NCI-H524 (cell line): ENCODE measurements at regions not wholly inside any gene's neighbourhood (a gene's known extent, or its start where the extent isn't known, plus 50 kb on each side); places are given as distances from the start of the nearest gene placed in this dataset.
"Not testable (repeated sequence)": the region's sequence is repeated elsewhere in the genome, so short reads cannot be mapped to it uniquely, and the experiment has no call there.

Experiments
- DNase-seq, 2 experiments: peaks; one replicate each; lab custom pipeline; 2025; lab: John Stamatoyannopoulos, UW

DNA sequence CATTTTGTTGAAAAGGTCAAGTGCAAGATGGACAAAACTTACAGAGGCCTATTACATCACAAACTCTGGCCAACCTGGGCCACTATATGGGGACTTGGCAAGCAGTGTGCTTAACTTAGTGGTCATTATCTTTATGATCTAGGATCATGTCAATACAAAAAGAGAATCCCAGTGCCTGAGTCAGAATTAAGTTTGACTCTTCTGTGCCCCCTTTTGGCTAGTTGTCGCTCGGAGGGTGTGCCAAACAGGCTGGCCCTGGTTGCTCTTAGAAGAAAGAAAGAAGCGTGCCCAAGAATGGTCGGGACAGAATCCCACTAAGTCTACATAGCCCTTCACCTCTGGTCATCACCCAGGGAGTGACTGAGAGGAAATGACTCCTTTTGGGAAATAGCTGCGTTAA, 100.1 kb downstream of the EIF4E start:
- DNase-seq: no peak

DNA sequence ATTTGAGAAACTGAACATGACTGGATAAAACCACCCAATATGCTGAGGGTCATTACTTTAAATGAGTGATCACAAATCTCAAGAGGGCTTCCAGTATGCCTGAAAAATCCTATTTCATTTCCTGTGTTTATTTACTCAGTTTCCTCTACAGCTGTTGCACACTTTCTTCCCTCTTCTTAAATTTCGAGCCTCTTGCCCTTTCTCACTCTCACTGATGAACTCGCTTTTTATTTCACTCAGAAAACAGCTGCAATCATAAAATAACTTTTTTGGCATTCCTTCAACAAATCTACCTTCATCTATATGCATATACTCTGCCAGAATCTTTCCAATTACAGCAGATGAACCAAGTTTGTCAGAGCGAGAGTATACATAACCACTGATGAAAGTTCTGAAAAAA, 101.3 kb downstream of the EIF4E start:
- no peak for DNase-seq

DNA sequence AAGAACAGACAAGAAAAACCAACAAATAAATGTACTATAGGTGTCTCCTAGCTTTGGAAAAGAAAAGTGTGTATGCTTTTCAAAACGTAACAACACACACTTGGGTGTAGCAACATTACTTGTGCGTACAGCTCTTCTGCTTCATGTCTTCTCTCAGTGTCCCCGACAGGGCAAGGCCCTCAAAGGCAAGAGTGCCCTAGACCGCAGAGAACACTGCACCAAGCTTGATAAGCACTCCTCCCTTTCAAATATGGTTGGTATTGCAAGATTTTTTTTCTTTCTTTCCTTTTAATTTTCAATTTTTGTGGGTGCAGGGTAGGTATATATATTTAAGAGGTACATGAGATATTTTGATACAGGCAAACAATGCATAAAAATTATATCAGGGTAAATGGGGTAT, 106.8 kb downstream of the EIF4E start:
- DNase-seq: no peak

DNA sequence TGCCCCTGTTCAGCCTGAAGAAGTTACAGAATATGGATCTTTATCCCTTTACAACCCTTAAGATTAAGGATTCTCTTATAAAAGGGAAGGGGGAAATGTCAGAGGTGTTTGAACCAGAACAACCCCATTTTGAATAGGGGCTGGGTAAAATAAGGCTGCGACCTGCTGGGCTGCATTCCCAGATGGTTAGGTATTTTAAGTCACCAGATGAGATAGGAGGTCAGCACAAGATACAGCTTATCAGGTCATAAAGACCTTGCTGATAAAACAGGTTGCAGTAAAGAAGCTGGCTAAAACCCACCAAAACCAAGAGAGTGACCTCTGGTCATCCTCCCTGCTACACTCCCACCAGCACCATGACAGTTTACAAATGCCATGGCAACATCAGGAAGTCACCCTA, 110.8 kb downstream of the EIF4E start:
- DNase-seq: not testable (repeated sequence)

DNA sequence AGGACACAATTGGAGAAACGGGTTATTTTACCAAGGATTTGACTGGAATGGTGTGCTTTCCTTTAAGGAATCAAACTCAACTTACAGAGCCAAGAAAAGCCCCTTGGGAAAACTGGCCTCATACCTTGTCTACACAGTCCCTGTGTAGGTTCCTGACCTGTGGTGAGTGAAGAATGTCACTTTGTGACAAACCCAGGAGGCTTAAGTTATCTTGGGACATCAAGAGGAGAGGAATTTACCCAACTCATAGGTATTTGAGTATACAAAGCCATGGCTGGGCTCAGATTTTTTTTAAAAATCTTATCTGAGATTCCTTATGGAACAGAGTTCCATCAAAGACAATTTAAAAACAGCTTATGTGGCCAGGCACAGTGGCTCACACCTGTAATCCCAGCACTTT, 112.1 kb downstream of the EIF4E start:
- DNase-seq: no peak

- no peak for DNase-seq
Observed at GRCh38 chr4:98816386-98816785, 112.5 kb downstream of the EIF4E start.

- no peak for DNase-seq
Observed at GRCh38 chr4:98804403-98804802, 124.5 kb downstream of the EIF4E start.

DNA sequence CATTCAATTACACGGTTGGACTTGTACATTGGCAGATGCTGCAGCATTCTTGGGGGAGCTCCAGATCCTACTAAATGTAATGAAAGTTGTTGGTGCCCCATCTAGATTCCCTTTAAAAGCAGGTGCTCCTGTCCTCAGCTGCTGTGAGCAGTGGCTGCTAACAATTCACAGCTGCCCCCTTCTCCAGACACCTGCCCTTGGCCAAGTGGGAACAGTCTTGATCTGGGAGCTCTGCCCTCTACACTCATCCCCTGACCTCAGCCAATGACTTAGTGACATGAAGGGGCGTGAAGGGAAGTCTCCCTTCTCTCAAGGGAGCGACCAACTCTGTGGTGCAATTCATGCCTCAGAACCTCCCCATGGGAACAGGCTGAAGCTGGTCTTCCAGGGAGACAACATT, 125.7 kb downstream of the EIF4E start:
- no peak for DNase-seq

DNA sequence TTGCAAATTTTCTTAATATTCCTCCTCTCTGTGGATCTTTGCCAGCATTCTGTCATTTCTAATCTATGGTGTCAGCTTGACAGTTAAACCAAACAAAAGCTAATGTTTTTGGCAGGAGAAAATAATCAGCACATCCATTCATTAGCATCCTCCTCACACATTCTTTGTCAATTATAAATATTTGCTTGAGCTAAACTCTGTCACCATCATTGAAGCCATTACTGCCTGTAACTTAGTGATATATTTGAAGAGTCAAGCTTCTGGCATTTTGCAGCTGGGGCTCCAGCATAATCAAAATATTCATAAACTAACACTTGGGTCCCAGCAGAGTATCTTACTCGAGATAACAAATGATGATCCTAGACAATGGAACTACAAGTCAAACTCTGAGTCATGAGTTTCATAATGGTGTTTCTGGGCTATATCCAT, 126.1 kb downstream of the EIF4E start:
- DNase-seq: no peak

- no peak for DNase-seq
Observed at GRCh38 chr4:98801259-98801725, 127.6 kb downstream of the EIF4E start.

DNA sequence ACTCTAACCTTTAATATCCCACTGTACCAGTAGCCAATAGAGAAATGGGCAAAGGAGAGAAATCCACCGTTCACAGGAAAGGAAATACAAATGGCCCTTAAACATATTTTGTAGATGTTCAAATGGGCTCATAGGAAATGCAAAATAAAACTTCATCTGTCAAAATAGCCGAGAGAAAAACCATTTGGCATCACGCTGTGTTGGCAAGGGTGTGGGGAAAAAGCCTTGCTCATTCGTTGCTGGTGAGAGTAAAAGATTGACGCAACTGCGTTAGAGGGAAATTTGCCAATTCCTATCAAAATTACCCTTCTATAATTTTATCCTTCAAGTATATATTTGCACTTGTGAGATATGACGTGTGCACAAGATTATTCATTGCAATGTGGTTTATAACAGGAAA, 131.9 kb downstream of the EIF4E start:
- DNase-seq: no peak

- DNase-seq: peak in 1 of 2 experiments; percentile 2
Observed at GRCh38 chr4:98794565-98795205, 134.2 kb downstream of the EIF4E start.

DNA sequence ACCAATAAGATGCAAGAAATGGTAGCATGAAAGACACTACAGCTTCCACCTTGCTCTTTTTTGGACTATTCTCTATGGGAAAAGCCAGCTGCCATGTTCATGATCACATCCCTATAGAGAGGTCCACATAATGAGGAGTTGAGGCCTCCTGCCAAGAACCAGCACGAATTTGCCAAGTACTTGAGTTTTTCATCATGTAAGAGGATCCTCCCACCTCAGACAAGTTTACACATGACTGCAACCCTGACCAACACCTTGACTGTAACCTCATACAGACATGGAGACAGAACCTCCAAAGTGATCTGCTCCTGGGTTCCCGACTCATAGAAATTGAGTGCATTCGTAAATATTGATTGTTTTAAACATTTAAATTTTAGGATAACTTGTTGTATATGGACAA, 135.2 kb upstream of the TSPAN5 start:
- DNase-seq: no peak

GRCh38 chr4:98786866-98787265, 128.5 kb upstream of the TSPAN5 start:
- no peak for DNase-seq

- DNase-seq: no peak
Observed at GRCh38 chr4:98784947-98785706, 126.7 kb upstream of the TSPAN5 start.

DNA sequence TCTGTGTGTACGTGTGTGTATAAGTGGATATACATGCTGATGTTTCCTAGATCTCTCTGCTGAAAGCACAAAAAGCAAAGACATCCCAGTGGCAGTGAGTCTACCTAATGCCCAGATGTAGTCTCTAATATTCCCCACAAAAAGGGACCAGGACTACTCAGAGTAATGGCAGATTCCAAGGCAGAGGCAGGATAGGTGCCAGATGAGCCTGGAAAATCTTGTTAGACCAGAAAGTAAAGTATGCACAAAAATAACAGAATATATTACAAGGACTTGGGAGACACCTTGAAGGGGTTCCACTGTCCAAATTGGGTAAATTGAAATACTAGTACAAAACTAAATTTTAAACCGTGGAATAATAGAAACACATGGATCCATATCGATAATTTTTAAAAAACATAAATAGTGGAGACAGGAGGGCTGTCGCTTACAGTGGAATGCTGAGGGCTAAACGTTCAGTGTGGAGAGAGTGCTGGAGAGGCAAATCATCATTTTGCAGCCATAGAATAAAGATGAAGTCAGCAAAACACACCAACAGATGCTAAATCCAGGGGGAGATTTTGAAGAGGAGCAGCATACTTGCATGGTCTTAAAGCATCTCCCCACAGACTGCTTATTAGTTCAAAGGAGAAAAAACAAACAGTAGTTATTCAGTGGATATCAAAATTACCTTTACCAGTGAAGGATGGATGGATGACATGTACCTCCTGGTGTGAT, 123.4 kb upstream of the TSPAN5 start:
- DNase-seq: peak in 1 of 2 experiments; percentile 2

DNA sequence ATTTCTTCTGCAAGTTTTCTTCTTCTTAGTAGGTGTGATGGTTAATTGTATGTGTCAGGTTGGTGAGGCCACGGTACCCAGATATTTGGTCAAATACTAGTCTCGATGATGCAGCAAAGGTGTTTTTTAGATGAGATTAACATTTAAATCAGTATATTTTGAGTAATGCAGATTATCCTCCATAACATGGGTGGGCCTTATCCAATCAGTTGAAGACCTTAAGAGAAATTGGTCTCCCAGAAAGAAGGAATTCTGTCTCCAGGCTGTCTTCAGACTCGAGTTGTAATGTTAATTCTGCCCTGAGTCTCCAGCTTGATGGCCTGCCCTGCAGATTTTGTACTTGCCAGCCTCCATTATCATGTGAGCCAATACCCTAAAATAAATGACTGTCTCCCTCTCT, 122.5 kb upstream of the TSPAN5 start:
- DNase-seq: no peak

- DNase-seq: no peak
Observed at GRCh38 chr4:98779088-98779487, 120.7 kb upstream of the TSPAN5 start.

- no peak for DNase-seq
Observed at GRCh38 chr4:98778206-98778605, 119.8 kb upstream of the TSPAN5 start.

DNA sequence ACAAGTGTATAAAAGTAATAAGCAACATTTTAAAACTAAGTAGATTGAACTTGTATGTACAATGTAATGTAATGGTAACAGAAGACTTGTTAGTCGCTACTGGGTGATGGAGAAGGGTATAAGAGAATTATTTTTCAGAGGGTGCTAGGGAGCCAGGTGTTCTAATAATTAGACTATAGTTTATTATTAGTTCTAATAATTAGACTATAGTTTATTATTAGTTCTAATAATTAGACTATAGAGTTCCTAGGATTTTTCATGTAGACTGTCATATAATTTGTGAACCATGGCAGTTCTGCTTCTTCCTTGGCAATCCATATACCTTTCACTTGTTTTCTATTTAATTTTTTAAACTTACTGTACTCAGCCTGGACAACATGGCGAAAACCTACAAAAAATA, 117.3 kb upstream of the TSPAN5 start:
- DNase-seq: no peak

DNA sequence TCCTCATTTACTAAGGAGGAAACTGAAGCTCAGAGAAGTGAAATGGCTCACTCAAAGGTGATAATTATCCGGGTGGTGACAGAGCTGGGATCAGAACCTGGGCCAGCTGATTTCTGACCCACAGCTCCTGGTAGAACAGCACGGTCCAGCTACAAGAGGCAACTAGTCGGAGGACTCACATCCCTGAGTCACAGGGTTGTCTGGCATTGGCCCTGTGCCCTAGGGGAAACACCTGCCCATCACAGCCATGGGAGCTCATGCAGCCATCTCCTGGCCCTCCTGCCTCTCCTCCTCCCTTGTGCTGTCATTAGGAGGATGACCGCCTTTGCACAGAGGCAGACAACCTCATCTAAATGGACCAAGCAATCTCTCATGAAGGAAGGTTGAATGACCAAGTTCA, 115.2 kb upstream of the TSPAN5 start:
- no peak for DNase-seq

- no peak for DNase-seq
Observed at GRCh38 chr4:98771959-98772632, 113.7 kb upstream of the TSPAN5 start.
